ENCODE measurements at regions not wholly inside any gene's neighbourhood (a gene's known extent, or its start where the extent isn't known, plus 50 kb on each side); places are given as distances from the start of the nearest gene placed in this dataset.

- H2AFZ ChIP-seq = no peak overlapping the region
- peaks cover 6% of the 10 kb centered on the region for H3K4me1 ChIP-seq
- no peak overlapping the region for H3K27ac ChIP-seq
- no peaks in the 10 kb centered on the region for H3K27me3 ChIP-seq (ENCODE audit: control insufficient read depth, insufficient read depth, low read length)
- no peak overlapping the region for H3K4me3 ChIP-seq (ENCODE audit: low read depth, low read length)
- H3K36me3 ChIP-seq (ENCODE audit: control insufficient read depth, insufficient read depth, low read length) = no peaks in the 10 kb centered on the region
- H3K4me2 ChIP-seq (ENCODE audit: low read length) = no peak overlapping the region
- TF ChIP-seq CTCF (IDR thresholded peaks at IDR 0.05) = no peak
- no peaks in the 10 kb centered on the region for H3K79me2 ChIP-seq
- H3K9ac ChIP-seq = no peak overlapping the region
- H3K9me3 ChIP-seq (ENCODE audit: control insufficient read depth, low read length) = no peaks in the 10 kb centered on the region
These were observed 131.9 kb downstream of the IRS1 start for GRCh38 chr2:226667736-226668135.

GRCh38 chr2:226665306-226665831 is 134.3 kb downstream of the IRS1 start:
- no peak for TF ChIP-seq CTCF (IDR thresholded peaks at IDR 0.05)
- no peak overlapping the region for H3K9ac ChIP-seq
- peaks cover 6% of the 10 kb centered on the region for H3K4me1 ChIP-seq
- H3K4me2 ChIP-seq (ENCODE audit: low read length) = no peak overlapping the region
- no peaks in the 10 kb centered on the region for H3K36me3 ChIP-seq (ENCODE audit: control insufficient read depth, insufficient read depth, low read length)
- H3K4me3 ChIP-seq (ENCODE audit: low read depth, low read length) = no peak overlapping the region
- no peaks in the 10 kb centered on the region for H3K27me3 ChIP-seq (ENCODE audit: control insufficient read depth, insufficient read depth, low read length)
- no peaks in the 10 kb centered on the region for H3K9me3 ChIP-seq (ENCODE audit: control insufficient read depth, low read length)
- H2AFZ ChIP-seq = no peak overlapping the region
- H3K27ac ChIP-seq = no peak overlapping the region
- no peaks in the 10 kb centered on the region for H3K79me2 ChIP-seq

GRCh38 chr2:226664661-226665060 is 135.0 kb downstream of the IRS1 start:
- Histone ChIP-seq H3K4me2 (ENCODE audit: low read length) (no peak overlapping the region), H3K27ac (no peak overlapping the region), H3K36me3 (ENCODE audit: control insufficient read depth, insufficient read depth, low read length) (no peaks in the 10 kb centered on the region), H3K4me3 (ENCODE audit: low read depth, low read length) (no peak overlapping the region), H3K27me3 (ENCODE audit: control insufficient read depth, insufficient read depth, low read length) (no peaks in the 10 kb centered on the region), H3K9ac (no peak overlapping the region), H3K4me1 (peaks cover 6% of the 10 kb centered on the region), H2AFZ (peak overlapping the region; percentile 48), H3K9me3 (ENCODE audit: control insufficient read depth, low read length) (no peaks in the 10 kb centered on the region), H3K79me2 (no peaks in the 10 kb centered on the region)
- no peak for TF ChIP-seq CTCF (IDR thresholded peaks at IDR 0.05)

GRCh38 chr2:226664140-226664539 is 135.5 kb downstream of the IRS1 start:
- H3K27ac ChIP-seq = no peak overlapping the region
- H2AFZ ChIP-seq = peak overlapping the region; percentile 48
- no peak overlapping the region for H3K9ac ChIP-seq
- H3K4me1 ChIP-seq = peaks cover 6% of the 10 kb centered on the region
- no peak overlapping the region for H3K4me3 ChIP-seq (ENCODE audit: low read depth, low read length)
- no peaks in the 10 kb centered on the region for H3K79me2 ChIP-seq
- no peaks in the 10 kb centered on the region for H3K27me3 ChIP-seq (ENCODE audit: control insufficient read depth, insufficient read depth, low read length)
- no peaks in the 10 kb centered on the region for H3K9me3 ChIP-seq (ENCODE audit: control insufficient read depth, low read length)
- no peaks in the 10 kb centered on the region for H3K36me3 ChIP-seq (ENCODE audit: control insufficient read depth, insufficient read depth, low read length)
- no peak overlapping the region for H3K4me2 ChIP-seq (ENCODE audit: low read length)
- TF ChIP-seq CTCF (IDR thresholded peaks at IDR 0.05) = no peak

- Histone ChIP-seq H3K4me3 (ENCODE audit: low read depth, low read length) (no peak overlapping the region), H3K27ac (no peak overlapping the region)
These were observed 137.7 kb downstream of the IRS1 start for GRCh38 chr2:226661789-226662545.

More at GRCh38 chr2:226661789-226662545, 137.7 kb downstream of the IRS1 start:
- Histone ChIP-seq H3K79me2 (no peaks in the 10 kb centered on the region), H3K9me3 (ENCODE audit: control insufficient read depth, low read length) (no peaks in the 10 kb centered on the region), H3K36me3 (ENCODE audit: control insufficient read depth, insufficient read depth, low read length) (no peaks in the 10 kb centered on the region), H3K4me1 (peaks cover 6% of the 10 kb centered on the region), H3K9ac (no peak overlapping the region), H3K27me3 (ENCODE audit: control insufficient read depth, insufficient read depth, low read length) (no peaks in the 10 kb centered on the region), H3K4me2 (ENCODE audit: low read length) (no peak overlapping the region), H2AFZ (no peak overlapping the region)
- no peak for TF ChIP-seq CTCF (IDR thresholded peaks at IDR 0.05)
